Right forelimb (tissue), 1 donor: ENCODE measurements at regions not wholly inside any gene's neighbourhood (a gene's known extent, or its start where the extent isn't known, plus 50 kb on each side); places are given as distances from the start of the nearest gene placed in this dataset.
A peak's percentile ranks its signal among the peaks of the same experiment; 100 is the strongest.
"Not testable (repeated sequence)": the region's sequence is repeated elsewhere in the genome, so short reads cannot be mapped to it uniquely, and the experiment has no call there.

Experiments
- DNase-seq: peaks from one replicate; pipeline ENCODE4 v3.0.0-alpha.2; 2018

DNA sequence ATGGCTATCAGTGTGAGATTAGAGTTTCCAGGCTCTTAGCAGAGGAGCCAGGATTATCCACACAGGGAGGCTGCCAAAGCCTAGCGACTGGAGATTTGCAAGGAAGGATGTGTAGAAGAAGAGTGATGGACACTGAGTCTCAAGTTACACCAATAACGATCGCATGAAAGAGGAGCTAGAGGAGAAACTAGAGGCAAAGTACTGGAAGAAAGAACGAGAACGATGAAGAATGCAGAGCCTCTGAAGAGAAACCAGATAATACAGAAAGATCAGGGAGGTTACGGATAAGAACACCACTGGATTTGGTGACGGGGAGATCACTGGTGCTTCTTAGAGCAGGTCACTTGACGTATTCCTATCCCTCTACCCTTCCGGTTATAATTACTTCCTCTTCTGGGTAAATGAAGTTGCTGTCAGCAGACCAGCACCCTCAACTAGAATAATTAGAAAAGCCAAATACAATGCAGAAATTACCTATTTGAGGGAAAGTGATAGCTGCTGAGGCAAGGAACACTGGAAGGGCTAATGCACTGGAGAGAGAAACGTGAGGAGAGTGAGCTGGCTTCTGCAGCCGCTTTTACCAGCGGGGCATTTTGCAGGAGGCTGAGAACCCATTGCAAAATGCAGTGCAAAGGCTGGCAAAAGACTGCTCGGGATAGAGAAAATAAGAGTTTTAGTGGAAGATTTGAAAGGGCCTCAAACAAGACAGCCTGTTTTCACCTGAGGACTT lies 93.1 kb upstream of the HIF1A start:
- DNase-seq, result no peak

DNA sequence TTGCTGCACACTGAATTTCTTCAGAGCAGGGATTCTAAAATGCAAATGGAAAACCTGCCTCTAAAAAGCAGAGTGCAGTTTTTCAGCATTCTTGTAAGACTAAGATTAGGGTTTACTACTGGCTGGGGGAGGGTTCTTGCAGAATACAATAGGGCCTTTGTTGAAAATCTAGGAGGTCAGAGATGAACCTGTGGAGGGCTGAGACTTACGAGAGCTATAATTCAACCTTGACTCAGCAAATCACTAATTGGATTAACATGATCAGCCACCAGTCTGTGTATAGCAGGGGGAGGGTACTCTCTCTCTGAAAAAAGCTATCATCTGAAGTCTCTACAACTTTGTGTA lies 92.6 kb upstream of the HIF1A start:
- no peak for DNase-seq

DNA sequence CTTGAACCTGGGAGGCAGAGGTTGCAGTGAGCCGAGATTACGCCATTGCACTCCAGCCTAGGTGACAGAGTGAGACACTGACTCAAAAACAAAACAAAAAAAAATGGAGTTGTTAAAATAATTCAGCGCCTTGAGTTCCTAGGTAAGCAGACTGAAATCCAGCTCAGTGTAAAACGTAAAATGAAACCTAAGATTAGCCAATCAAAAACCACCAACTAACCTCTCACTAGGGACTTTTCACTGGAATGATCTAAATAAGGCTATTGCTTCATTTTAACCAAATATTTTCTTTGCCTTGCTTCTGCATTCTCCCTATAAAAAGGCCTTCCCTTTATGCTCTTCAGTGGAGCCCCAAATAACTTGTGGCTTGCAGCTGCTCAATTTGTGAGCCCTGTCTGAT lies 91.6 kb upstream of the HIF1A start:
- DNase-seq, result no peak

DNA sequence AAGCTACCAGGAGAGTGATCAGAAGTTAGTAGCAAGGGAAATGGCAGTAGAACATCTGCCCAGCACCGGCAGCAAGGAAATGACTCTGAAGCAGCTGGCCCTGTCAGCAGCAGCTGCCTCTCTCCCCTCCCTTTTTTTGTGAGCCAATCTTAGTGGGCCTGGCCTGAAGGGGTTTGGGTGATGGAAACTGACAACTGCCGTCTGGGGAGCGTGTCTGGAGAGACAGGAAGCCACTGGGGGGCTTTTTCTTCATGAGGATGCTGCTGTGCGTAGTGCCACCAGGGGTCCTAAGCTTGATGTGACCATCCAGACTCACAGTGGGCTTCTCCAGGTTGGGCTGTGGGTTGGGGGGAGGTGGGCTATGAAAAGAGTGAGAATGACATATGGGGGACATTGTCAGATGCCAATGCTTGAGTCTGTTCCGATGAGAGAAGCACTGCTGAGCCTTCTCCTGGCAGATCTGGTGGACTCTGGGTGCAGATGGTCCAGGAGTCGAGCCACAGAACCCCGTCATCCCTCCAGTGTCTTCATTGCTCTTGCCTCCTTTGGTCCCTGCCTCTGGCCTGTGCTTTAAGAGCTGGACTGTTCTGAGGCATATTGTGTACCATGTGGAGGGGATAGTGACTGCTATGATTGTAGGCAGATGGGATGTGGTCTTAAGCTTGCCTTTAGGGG lies 87.6 kb upstream of the HIF1A start:
- peak; percentile 63 for DNase-seq

DNA sequence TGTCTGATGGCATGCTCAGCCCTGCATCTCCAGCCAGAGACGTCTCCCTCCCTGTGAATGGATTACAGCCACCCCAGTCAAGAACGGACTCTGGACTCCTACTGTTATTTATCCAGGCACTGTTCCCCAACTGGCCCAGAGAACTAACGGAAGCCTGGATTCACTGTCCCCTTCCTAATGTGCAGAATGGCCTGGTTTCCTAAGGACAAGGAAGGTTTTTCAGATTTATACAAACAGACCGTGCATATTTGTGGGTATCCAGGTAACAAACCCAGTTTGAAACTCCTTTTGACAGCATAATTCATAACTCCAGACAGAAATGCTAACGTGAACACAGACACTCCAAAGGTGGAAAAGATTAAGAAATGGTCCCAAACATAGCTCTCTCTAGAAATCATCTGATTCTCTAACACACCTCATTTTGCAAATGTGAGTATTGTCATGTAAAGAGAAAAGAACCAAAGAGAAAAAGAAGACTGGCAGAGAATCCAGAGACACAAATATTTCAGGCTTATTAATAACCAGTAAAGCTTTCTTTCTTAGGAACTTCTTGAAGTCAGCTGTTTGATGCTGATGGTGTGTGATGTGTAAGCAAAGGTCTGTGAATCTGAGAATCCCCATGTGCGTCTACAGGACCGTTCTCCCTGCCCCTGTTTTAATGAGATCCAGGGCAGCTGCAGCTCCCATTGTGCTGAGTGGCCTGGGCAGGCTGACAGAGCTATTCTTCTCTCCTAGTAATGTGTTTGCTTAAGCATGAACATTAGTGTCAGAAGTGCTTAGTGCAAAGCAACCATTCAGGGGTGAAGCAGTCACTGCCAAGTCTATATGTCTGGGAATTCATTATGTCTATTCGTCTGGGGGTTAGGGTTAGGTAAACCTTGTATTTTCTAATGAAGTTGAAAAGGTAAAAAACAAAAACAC lies 86.8 kb upstream of the HIF1A start:
- DNase-seq, result no peak

DNA sequence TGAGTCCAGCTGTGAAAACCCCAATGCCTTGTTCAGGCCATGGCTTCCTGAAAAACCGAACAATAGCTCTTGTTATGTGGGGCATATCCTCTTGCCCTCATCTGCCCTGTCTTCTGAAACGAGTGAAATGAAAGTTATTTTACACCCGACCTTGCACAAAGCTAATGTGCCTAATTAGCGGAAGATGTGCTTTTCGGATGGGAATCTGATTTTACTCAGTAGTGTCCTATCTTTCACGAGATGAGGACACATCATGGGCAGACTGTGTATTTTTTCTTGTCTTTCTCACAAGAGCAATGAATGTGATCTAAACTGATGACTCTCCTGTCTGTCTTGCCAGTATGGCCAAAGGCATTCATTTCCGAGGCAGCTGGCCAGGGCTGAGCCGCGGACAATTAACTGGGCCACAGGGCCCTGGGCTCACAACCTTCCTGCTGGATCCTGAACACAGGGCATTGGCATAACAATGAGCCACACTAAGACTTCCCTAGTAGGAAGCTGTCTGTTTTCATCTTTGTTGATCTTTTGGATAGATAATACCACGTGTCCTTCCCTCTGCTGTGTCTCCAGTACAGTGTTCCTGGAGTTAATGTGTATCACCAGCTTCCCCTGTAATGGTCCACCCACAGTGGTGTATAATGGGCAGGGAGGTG lies 86.0 kb upstream of the HIF1A start:
- no peak for DNase-seq

DNA sequence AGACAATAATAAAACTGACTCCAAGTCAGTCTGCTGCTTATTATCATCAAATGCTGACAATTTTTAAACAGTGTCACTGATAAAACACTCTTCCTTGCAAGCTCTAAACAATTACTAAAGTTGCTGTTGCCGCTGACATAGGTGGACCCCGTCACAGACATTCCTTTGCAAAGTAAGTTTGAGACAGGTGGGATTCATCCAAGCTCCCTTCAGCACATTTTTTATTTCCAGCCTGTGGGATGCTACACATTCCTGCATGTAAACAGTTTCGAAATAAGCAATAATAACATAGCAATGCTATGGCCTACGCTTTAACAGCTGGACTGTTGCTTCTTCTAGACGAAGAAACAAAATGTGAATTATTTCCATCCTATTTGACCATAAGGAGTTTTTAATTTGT lies 85.4 kb upstream of the HIF1A start:
- DNase-seq, result no peak

DNA sequence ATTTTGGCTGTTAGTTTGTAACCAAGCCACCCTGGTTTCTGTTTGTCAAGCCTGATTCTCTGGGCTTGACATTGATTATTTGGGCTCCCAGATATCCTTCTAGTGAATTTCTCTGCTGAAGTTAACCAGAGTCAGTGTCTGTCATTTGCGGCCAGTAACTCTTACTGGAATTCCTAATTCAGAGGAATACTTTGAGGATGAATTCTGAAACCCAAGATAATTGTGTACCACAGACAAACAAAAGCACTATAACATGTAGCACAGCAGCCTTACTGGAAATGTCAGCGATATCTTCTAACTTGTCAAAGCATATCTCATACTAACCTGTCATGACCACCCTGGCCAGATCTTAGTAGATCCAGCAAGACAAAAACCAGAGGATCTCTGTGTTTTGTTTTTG lies 84.4 kb upstream of the HIF1A start:
- no peak for DNase-seq

DNA sequence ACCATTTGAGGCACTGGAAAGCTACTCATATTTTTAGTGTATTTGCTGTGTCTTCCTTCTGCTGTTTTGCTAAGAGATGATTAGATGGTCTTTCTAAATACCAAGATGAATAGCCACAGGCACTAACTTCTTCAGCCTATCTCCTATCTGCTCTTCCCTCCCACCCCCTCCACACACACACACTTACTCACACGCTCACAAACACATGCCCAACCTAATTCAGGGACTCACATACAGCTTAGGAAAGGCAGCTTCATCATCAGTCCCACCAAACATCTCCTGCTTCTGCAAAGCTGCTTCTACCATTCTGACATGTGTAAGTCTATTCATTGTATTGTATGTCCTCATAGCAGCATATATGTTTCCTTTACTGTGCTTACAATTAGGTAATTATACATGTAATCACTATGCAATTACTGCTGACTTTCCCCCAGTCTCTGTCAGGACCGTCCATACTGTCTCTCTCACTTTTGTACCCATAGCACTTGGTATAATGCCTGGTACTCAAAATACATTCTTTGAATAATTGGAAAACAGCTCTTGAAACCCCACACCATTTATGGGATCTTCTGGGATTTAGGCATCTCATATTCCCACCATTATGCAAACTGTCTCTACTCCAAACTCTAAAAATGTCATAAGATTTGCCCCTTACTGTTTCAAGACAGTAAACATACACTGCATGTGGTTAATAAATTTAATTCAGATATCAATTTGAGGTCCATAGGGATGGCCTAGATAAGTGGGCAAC lies 83.3 kb upstream of the HIF1A start:
- no peak for DNase-seq

DNA sequence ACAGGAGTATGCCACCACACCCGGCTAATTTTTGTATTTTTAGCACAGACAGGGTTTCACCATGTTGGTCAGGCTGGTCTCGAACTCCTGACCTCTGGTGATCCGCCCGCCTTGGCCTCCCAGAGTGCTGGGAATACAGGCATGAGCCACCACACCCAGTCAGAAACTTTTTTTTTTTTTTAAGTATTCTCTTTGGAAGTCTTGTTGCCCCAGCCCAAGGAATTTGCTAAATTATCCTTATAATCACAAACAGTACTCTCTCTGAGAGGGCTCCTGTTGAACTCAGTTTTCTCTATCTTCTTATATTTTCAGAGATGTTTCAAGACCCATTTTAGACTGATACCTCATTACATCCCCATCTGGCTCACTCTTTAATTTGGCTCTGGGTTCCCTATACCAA lies 82.3 kb upstream of the HIF1A start:
- not testable (repeated sequence) for DNase-seq

DNA sequence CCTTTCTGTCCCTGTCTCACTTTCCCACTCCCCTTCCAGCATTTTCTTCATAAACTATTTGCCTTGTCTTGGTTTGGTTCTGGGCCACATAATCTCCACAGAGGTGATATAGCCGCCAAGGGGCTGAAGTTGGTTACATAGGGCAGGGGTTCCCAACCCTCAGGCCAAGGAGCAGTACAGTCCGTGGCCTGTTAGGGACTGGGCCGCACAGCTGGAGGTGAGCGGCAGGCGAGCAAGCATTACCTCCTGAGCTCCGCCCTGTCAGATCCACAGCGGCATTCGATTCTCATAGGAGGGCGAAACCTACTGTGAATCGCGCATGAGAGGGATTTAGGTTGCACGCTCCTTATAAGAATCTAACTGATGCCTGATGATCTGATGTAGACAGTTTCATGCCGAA lies 80.6 kb upstream of the HIF1A start:
- DNase-seq, result no peak

DNA sequence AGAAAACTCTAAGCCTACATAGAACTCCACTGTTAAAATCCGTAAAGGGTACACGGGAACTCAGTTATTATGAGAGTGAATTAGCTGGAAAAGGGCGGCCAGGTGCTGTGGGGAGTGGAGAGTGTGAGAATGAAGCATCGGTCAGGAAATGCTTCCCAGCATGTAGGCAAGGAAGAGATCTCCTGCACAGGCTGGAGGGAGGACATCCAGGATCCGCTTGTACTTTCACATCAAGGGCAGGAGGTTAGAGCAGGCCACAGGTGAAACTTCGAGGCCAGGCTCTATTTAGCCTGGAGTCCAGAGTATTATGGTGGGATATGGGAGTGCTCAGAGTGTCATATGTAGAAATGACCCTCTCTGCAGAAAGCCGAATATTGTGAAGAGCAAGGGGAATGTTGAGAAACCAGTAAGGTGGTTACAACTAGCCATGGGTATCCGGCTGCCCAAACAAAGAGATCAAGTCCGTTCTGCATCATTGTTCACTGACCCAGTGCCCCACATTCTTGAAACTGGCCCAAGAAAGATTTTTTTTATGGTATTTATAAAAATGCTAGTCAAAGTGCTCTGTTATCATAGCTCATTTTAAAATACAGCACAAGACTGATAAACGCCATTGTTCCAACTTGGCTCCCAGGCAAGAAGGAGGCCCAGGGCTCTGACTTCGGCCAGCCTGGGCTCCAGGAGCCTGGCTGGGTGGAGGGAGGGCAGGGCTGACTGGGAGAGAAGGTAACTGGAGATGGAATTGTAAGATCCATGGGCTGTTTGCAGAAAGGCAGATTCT lies 79.4 kb upstream of the HIF1A start:
- DNase-seq, result no peak

DNA sequence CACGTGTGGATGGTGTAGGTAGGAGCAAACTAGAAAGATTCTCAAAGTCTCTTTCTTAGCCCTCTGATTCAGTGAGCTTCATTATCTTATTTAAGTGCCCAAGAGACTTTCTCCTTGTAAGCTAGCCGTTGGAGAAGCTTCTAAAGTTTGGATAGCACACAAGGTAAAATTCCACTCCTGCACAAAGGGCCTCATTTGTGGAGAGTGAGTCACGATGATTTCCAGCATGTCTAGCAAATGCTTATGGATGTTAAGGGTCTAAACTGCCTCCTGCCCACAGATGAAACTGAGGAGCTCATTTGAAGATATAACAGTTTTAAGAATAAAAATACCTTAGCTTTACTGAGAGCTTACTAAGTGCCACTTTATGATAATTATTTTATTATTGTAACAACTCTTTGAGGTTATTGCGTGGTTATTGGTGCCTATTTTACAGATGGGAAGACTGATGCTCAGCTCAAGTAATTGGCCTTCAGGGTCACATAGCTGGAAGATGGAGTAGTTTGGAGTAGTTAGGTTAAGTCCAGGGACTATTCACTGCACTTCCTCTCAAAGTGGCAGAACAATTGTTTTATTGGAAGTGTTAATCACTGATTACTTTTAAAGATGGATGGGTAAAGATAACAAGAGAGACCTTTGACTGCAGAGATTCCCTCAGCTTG lies 78.7 kb upstream of the HIF1A start:
- DNase-seq, result no peak

DNA sequence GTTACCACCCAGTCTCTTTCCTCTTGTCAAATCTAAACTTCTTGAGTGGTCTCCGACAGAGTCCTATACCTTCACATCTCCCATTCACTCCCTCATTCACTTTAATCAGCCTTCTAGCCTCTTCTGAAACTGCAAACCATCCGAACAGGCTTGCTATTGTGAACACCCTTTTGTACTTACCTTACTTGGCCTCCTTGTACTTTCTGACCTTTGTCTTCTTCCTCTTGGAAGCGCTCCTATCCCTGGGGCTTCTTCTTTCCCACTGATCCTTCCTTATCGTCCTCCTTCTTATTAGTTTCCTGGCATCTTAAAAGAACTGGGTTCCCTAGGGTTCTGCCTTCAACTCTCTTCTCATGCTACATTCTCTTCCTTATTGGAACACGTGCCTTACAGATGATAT lies 76.9 kb upstream of the HIF1A start:
- no peak for DNase-seq

DNA sequence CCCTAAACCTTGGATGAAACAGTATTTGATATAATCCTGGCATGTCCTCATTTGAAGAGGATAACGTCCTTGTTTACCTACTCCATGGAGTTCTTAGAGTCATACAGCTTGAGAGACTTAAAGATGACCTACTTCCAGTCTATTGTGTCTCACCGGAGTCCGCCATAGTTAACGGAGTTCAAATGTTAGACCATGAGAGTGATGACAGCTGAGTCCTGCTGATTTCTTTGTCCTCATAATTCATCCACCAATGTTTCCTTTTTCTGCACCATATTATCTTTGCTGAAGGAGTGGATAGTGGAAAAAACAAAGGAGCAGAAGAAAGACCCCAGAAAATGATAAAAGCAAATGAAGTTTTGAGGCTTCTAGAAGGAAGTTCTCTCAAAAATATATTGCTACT lies 75.8 kb upstream of the HIF1A start:
- DNase-seq, result no peak

DNA sequence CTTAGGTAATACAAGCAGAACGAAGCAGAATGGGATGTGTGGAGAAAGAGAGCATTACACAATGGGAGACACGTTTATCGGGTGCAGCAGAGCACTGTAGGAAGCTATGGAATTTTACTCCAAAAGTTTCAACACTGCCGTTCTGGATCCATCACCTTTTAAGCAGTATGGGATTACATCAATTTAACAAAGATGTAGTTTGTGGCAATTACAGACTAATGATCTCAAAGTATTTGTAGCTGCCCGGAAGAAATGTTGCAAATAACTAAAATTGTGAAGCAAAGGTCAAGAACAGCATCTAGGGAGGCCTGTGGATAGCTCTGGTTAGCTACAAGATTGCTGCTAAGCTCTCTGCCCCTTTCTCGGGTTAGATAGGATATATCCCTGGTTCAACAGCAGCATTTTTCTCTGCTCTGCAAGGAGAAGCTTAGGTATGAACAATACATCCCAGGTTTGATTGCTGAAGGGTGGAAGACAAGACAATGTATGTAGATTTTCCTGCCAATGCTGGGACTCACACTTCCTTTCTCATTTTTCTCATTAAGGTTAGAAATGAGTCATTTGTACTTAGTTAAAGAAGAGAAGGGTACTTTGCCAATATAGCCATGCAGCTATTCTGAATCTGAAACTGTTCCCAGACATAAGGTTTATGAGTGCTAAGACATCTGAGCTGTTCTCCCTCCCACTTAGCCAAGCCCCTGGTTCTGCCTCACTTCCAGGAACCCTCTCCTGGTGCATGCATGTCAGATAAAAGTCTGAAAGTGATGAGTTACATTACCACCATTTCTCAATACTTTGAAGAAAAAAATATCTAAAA lies 75.0 kb upstream of the HIF1A start:
- no peak for DNase-seq

DNA sequence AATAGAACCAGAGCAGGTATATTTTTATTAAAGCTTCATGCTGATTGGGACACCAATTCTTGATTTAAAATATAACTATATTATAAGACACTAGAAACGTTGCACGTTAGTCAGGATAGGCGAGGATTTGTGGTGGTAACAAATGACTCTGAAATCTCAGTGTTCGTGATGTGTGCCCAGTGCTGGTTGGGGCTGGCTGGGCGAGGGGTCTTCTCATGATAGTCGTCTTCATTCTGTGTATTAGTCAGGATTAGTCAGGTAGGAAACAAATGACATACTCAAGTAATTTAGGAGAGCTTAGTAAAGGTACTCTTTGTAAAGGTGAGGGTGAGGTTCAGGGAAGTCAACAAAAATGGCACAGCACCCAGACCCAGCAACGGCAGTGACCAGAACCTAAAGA lies 73.9 kb upstream of the HIF1A start:
- DNase-seq, result no peak

DNA sequence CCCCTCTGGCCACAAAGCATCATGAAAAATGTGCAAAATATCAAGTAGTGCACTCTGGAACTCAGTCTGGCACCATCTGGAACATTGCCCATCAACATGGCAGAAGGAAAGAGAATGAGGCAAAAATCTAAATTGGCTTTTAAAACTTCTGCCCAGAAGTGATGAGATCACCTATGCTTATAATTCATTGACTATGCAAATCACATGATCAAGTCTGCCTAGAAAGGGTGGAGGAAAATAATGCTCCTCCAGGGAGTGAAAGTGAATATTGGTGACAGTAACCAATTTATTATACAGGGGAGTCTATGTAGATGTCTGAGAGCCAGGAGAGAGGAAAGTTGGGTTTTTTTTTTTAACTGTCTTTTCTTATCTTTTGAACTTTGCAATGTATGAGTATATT lies 73.3 kb upstream of the HIF1A start:
- DNase-seq, result no peak

DNA sequence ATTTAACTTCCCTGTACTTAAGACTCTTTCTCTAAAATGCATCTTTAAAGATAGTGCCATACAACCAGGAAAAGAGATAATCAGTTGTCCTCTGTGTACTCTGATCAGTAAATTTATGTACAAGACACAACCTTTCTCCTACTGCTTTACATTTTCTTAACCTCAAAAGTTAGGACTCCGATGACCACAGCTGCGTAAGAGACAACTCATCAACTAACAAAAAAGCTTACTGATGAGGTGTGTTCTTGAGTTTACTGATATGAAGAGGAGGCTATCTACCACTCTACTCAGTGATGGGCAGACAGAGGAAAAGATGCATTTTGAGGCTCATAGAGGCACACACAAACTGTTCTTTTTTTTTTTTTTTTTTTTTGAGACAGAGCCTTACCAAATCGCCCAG lies 71.4 kb upstream of the HIF1A start:
- DNase-seq, result no peak

DNA sequence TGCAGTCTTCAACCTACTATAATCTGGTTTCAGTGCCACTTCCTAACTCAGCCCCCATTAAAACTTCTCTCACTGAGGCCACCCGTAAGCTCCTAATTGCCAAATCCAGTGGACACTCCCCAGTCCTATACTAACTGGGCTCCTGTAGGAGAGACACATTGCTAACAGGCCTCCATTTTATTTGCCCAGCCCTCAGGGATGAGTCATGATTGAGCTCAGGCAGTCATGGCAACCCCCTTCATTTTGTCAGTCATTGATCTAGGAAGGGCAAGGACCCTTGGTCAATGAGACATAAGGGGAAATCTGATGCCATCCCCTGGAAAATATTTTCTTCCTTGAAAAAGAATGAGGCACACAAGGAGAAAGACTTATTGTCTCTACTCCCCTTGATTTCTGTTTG lies 70.1 kb upstream of the HIF1A start:
- no peak for DNase-seq
